ENCODE measurements at regions not wholly inside any gene's neighbourhood (a gene's known extent, or its start where the extent isn't known, plus 50 kb on each side); places are given as distances from the start of the nearest gene placed in this dataset.

GRCh38 chr5:89262030-89262429, 379.0 kb upstream of the MEF2C start:
- TF ChIP-seq, protein P1, sequence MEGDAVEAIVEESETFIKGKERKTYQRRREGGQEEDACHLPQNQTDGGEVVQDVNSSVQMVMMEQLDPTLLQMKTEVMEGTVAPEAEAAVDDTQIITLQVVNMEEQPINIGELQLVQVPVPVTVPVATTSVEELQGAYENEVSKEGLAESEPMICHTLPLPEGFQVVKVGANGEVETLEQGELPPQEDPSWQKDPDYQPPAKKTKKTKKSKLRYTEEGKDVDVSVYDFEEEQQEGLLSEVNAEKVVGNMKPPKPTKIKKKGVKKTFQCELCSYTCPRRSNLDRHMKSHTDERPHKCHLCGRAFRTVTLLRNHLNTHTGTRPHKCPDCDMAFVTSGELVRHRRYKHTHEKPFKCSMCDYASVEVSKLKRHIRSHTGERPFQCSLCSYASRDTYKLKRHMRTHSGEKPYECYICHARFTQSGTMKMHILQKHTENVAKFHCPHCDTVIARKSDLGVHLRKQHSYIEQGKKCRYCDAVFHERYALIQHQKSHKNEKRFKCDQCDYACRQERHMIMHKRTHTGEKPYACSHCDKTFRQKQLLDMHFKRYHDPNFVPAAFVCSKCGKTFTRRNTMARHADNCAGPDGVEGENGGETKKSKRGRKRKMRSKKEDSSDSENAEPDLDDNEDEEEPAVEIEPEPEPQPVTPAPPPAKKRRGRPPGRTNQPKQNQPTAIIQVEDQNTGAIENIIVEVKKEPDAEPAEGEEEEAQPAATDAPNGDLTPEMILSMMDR (IDR thresholded peaks at IDR 0.05) = no peak
- TF ChIP-seq POLR2AphosphoS5 (IDR thresholded peaks at IDR 0.05) (no peak), POLR2A (IDR thresholded peaks at IDR 0.05) (no peak), EP300 (IDR thresholded peaks at IDR 0.05; ENCODE audit: low read depth) (no peak)
